ENCODE measurements at regions not wholly inside any gene's neighbourhood (a gene's known extent, or its start where the extent isn't known, plus 50 kb on each side); places are given as distances from the start of the nearest gene placed in this dataset.
"Not testable (repeated sequence)": the region's sequence is repeated elsewhere in the genome, so short reads cannot be mapped to it uniquely, and the experiment has no call there.

- DNase-seq (ENCODE audit: insufficient read length, low spot score), result no peak
- no peak for FAIRE-seq
Measured at GRCh38 chr2:237194906-237195305, 109.2 kb downstream of the COPS8 start.

DNA sequence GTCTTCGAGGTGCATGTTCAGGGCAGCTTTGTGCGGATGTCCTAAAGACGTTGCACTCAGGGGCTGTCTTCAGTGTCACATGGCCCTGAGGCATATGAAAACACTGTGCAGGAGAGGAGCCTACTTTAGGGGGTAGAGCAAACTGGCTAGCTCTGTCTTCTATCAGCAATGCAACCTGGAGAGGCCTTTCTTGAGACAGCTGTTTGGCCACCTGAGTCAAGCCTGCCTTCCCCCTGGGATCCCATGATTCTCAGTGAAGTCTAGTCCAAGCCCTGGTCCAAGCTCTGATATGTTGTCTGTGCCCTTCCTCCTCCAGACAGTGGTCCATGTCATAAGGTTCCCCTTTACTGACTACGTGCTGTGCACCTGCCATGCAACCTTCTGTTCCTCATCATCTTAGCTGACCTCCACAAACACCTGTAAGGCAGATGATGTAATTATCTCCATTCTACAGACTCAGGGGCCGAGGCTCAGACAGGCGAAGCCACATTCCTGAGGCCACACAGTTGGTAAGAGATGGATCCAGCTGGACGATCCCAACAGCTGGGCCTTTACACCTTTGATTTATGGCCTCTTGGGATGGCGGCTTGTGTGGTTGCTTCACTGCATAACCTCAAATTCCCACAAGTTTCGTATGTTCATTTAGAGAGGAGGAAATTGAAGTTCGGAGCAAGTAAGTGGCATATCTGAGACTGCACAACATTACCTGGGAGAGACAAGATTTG is 109.9 kb downstream of the COPS8 start:
- DNase-seq (ENCODE audit: insufficient read length, low spot score) (no peak), FAIRE-seq (no peak)

- DNase-seq (ENCODE audit: insufficient read length, low spot score) (no peak), FAIRE-seq (no peak)
Measured at GRCh38 chr2:237196409-237196808, 110.7 kb downstream of the COPS8 start.

GRCh38 chr2:237196866-237197618 is 111.4 kb downstream of the COPS8 start:
- FAIRE-seq, result no peak
- DNase-seq (ENCODE audit: insufficient read length, low spot score), result no peak

DNA sequence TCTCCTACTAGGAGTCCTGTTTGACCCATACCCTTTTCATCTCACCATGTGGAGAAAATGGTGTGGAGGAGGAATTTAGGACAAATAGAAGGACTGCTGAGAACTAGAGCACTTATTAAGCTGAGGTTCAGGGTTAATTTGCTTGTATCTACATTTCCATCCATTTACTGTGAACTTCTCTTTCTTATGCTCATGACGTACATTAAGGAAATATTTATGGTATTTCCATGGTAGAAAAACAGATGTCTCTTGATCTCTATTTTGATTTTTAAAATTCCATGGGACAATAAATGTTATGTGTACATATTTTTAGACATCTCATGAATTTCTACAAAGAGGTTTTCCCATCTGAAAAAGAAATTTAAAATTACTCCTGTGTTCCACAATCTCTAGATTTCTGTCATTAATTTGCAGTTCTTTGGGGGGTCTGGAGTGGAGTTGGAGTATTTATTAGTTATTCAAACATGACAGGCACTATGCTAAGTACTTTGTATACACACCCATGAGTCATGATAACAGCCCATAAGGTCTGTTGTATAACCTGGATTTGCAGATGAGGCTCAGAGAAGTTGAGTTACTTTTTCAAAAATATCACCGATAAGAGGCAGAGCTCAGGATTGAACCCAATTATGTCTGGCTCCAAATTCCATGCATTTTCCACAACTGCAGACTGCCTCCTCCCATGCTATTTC is 112.6 kb downstream of the COPS8 start:
- no peak for FAIRE-seq
- DNase-seq (ENCODE audit: insufficient read length, low spot score), result no peak

GRCh38 chr2:237199082-237199481 is 113.4 kb downstream of the COPS8 start:
- FAIRE-seq, result no peak
- DNase-seq (ENCODE audit: insufficient read length, low spot score), result no peak

DNA sequence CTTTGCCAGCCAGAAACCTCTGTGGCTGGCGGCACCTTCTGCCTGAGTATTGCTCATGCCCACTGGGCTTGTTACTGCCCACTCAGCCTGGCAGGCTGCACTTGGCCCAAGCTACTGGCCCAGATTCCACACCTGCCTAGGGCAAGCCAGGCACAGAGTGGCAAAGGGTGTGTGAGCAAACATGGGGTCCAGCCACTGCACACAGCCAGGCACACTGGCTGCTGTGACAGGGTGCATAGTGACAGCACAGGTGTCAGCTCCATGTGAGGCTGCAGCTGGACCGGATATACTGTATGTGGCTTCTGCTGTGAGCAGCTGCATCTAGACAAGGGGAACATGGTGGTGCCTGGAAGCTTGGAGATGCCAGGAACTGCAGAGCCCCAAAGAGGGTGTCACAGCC is 113.9 kb downstream of the COPS8 start:
- DNase-seq (ENCODE audit: insufficient read length, low spot score) (no peak), FAIRE-seq (no peak)

- FAIRE-seq (no peak), DNase-seq (ENCODE audit: insufficient read length, low spot score) (no peak)
Measured at GRCh38 chr2:237200462-237200861, 114.8 kb downstream of the COPS8 start.

DNA sequence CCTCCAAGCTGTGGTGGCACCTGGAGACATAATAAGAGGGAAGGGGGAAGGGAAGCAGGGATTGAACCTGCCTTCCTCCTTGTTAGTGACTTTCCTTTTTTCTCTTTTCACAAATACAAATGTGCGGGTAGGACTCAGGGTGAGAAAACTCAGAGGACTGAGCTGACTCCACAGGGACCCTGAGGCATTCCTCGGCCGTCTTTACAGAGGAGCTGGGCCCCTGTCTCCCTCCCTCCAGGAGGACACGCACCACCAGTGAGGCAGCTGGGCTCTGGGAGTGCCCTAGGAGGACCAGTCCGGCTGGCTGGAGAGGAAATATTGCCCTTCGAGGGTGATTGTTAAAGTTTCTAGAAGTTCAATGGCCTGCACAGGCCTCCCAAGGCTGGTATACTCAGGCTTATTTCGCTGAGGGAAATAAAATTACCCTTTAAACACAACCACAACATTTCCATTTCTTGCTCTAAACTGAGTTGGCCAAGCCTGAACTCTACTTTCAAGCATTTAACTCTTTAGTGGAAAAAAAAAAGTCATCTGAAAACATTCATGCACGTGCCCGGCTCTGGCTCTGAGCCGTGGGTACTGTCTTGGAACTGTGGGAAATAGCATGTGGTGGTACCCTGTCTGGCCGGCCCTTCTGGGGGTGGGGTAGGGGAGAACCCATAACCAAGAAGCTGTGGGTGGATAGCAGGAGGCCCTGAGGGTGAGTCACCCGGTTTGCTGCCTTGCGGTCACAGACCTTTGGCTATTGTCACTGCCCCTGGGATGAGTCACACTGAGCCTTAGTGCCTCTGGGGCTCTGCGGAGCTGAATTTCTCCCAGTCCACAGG is 116.0 kb downstream of the COPS8 start:
- FAIRE-seq (no peak), DNase-seq (ENCODE audit: insufficient read length, low spot score) (no peak)

GRCh38 chr2:237202288-237203030 is 116.8 kb downstream of the COPS8 start:
- FAIRE-seq, result no peak
- no peak for DNase-seq (ENCODE audit: insufficient read length, low spot score)

- no peak for DNase-seq (ENCODE audit: insufficient read length, low spot score)
- no peak for FAIRE-seq
Measured at GRCh38 chr2:237205043-237205541, 119.4 kb downstream of the COPS8 start.

GRCh38 chr2:237205561-237205971 is 119.9 kb downstream of the COPS8 start:
- FAIRE-seq (no peak), DNase-seq (ENCODE audit: insufficient read length, low spot score) (no peak)

GRCh38 chr2:237207646-237208045 is 122.0 kb downstream of the COPS8 start:
- FAIRE-seq (no peak), DNase-seq (ENCODE audit: insufficient read length, low spot score) (no peak)

DNA sequence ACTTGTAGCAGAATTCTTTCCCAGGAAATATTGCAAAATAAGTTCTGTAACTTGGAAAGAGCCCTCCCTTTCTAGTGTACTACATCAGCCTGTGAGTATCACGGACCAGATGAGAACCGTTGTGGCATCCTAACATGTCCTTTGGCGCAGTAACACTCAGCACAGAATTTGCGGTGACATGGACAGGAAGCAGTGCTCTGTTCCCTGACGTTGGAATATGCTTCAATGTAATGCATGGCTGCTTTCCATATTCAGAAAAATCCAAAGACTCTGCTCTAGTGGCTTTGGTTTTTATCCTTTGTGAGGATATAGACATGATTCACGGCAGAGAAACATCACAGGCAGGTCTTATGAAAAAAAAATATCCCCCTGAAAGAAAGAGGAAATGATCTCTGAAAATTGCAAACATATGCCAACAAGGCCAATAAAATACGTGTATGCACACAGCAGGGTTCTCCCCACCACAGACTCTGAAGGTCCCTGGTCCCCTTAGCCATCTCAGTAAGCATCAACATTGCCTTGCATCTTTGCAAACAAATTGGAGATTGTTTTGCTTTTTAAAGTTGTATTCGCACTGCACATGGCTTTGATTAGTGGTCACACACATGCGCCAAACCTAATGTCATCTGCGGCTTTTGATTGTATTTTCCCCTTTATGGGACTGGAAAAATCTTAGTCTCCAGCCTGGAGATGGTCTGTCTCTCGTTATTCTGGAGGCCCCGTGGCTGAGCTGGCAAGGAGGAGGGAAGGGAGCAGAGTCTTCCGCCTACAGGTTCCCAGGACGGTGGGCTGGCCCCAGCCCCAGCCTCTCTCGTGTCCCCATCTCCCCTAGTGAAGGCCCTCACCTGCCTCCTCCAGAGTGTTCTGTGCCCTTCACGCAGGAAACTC is 122.9 kb downstream of the COPS8 start:
- DNase-seq (ENCODE audit: insufficient read length, low spot score), result no peak
- no peak for FAIRE-seq

DNA sequence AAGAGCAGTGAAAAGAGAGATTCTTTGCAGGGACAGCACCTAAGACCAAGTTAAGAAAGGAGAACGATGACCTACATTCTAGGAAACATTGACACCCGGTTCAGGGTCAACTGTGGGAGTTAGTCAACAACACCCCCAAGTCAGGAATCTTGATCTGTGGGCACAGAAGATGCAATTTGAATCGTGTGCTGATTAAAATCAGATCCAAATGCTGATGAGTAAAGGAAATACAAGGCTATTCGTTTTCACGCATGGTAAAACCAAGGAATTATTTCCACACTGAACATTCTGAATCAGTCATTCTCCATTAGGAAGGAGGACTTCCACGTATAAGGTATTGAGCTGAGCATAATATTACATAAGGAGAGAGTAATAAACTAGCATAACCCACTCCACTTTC is 124.2 kb downstream of the COPS8 start:
- no peak for DNase-seq (ENCODE audit: insufficient read length, low spot score)
- no peak for FAIRE-seq

DNA sequence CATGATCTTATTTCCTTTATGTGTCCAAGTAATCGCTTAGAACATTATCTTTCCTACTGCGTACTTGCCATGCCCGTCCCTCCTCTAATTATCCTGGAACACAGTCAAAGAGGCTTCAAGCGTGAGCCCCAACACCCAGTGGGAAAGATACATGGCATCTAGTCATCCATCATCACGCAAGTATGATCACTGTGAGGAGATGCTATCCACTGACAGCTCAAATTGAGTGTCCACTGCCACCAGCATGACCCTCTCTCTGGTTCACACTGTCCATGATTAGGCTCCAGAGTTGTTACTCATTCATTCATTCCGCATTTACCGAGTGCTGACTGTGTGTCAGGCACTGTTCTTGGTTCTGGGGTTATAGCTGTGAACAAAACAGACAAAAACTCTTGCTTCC is 124.6 kb downstream of the COPS8 start:
- no peak for DNase-seq (ENCODE audit: insufficient read length, low spot score)
- no peak for FAIRE-seq

- DNase-seq (ENCODE audit: insufficient read length, low spot score) (no peak), FAIRE-seq (no peak)
Measured at GRCh38 chr2:237210763-237211162, 125.1 kb downstream of the COPS8 start.

DNA sequence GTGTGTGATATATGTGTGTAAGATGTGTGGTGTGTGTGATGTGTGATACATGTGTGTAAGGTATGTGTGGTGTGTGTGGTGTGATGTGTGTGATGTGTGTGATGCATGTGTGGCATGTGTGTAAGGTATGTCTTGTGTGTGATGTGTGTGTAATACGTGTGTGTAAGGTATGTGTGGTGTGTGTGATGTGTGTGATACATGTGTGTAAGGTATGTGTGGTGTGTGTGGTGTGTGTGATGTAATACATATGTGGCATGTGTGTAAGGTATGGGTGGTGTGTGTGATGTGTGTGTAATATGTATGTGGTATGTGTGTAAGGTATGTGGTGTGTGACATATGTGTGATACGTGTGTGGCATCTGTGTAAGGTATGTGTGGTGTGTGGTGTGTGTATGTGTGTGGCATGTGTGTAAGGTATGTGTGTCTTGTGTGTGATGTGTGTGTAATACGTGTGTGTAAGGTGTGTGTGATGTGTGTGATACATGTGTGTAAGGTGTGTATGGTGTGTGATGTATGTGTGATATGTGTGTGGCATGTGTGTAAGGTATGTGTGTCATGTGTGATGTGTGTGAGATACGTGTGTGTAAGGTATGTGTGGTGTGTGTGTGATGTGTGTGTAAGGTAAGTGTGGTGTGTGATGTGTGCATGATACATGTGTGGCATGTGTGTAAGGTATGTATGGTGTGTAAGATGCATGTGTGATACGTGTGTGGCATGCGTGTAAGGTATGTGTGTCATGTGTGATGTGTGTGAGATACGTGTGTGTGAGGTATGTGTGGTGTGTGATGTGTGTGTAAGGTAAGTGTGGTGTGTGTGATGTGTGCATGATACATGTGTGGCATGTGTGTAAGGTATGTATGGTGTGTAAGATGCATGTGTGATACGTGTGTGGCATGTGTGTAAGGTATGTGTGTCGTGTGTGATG is 126.9 kb downstream of the COPS8 start:
- DNase-seq (ENCODE audit: insufficient read length, low spot score); FAIRE-seq: not testable (repeated sequence)

All from GM19239 (cell line).